IMR-90 (cell line): ENCODE measurements at regions not wholly inside any gene's neighbourhood (a gene's known extent, or its start where the extent isn't known, plus 50 kb on each side); places are given as distances from the start of the nearest gene placed in this dataset.

Experiments used
- CEBPB ChIP-seq: IDR thresholded peaks from 2 replicates; pipeline ENCODE4 v1.6.1; 2012; ENCODE audit warnings: low read depth, low read length, improper control_type of control experiment
- FOS ChIP-seq: fragments of 150-350 bp; IDR thresholded peaks from 2 replicates; pipeline ENCODE4 v1.6.1; 2016; ENCODE audit warnings: low read depth, low read length
- NFE2L2 ChIP-seq: fragments of 150-350 bp; IDR thresholded peaks from 2 replicates; pipeline ENCODE4 v1.6.1; 2016; ENCODE audit warnings: low read depth, mild to moderate bottlenecking, low read length
- POLR2A ChIP-seq: IDR thresholded peaks from 2 replicates; pipeline ENCODE4 v1.6.1; 2012; ENCODE audit warnings: mild to moderate bottlenecking, low read depth, low read length
- RAD21 ChIP-seq: IDR thresholded peaks from 2 replicates; pipeline ENCODE4 v1.6.1; 2012; ENCODE audit warnings: low read length, improper control_type of control experiment
- TF ChIP-seq, protein P1 (sequence below): conservative IDR thresholded peaks from 2 replicates; pipeline ENCODE4 v1.5.1; 2012; ENCODE audit warnings: mild to moderate bottlenecking, low read depth, low read length, improper control_type of control experiment
- TF ChIP-seq, protein P2 (sequence below): fragments of 150-350 bp; IDR thresholded peaks from 2 replicates; pipeline ENCODE4 v1.6.1; 2017; ENCODE audit warnings: mild to moderate bottlenecking, antibody characterized with exemption, low read length, low read depth

- TF ChIP-seq, protein P1, sequence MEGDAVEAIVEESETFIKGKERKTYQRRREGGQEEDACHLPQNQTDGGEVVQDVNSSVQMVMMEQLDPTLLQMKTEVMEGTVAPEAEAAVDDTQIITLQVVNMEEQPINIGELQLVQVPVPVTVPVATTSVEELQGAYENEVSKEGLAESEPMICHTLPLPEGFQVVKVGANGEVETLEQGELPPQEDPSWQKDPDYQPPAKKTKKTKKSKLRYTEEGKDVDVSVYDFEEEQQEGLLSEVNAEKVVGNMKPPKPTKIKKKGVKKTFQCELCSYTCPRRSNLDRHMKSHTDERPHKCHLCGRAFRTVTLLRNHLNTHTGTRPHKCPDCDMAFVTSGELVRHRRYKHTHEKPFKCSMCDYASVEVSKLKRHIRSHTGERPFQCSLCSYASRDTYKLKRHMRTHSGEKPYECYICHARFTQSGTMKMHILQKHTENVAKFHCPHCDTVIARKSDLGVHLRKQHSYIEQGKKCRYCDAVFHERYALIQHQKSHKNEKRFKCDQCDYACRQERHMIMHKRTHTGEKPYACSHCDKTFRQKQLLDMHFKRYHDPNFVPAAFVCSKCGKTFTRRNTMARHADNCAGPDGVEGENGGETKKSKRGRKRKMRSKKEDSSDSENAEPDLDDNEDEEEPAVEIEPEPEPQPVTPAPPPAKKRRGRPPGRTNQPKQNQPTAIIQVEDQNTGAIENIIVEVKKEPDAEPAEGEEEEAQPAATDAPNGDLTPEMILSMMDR = no peak
- no peak for TF ChIP-seq RAD21
- TF ChIP-seq, protein P2, sequence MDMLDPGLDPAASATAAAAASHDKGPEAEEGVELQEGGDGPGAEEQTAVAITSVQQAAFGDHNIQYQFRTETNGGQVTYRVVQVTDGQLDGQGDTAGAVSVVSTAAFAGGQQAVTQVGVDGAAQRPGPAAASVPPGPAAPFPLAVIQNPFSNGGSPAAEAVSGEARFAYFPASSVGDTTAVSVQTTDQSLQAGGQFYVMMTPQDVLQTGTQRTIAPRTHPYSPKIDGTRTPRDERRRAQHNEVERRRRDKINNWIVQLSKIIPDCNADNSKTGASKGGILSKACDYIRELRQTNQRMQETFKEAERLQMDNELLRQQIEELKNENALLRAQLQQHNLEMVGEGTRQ = no peak
- no peak for TF ChIP-seq POLR2A
- TF ChIP-seq FOS = no peak
- 0 out of 2 replicates have a peak, but pooled peaks have one; percentile 1 for TF ChIP-seq CEBPB
- no peak for TF ChIP-seq NFE2L2
Measured at GRCh38 chr3:18080198-18080689, 337.8 kb upstream of the TBC1D5 start.
